ENCODE measurements at regions not wholly inside any gene's neighbourhood (a gene's known extent, or its start where the extent isn't known, plus 50 kb on each side); places are given as distances from the start of the nearest gene placed in this dataset.

- no peak for DNase-seq
- in situ Hi-C loops (cut with MboI; ENCODE audit: low pct_unique_long_range_greater_than_20kb, low sequenced_read_pairs): no loop called here
Observed at GRCh38 chr4:111556141-111556781, 589.0 kb upstream of the FAM241A start.

- DNase-seq: no peak
- in situ Hi-C loops (cut with MboI; ENCODE audit: low pct_unique_long_range_greater_than_20kb, low sequenced_read_pairs): no loop called here
Observed at GRCh38 chr4:111556851-111557250, 588.4 kb upstream of the FAM241A start.

GRCh38 chr4:111562826-111563225 is 582.4 kb upstream of the FAM241A start:
- DNase-seq: no peak
- in situ Hi-C loops (cut with MboI; ENCODE audit: low pct_unique_long_range_greater_than_20kb, low sequenced_read_pairs): no loop called here

GRCh38 chr4:111572470-111572869 is 572.8 kb upstream of the FAM241A start:
- no peak for DNase-seq
- in situ Hi-C loops (cut with MboI; ENCODE audit: low pct_unique_long_range_greater_than_20kb, low sequenced_read_pairs): no loop called here

- in situ Hi-C loops (cut with MboI; ENCODE audit: low pct_unique_long_range_greater_than_20kb, low sequenced_read_pairs): no loop called here
- no peak for DNase-seq
Observed at GRCh38 chr4:111573386-111573785, 571.9 kb upstream of the FAM241A start.

GRCh38 chr4:111579767-111580166 is 565.5 kb upstream of the FAM241A start:
- no peak for DNase-seq
- in situ Hi-C loops (cut with MboI; ENCODE audit: low pct_unique_long_range_greater_than_20kb, low sequenced_read_pairs): no loop called here

- no peak for DNase-seq
- in situ Hi-C loops (cut with MboI; ENCODE audit: low pct_unique_long_range_greater_than_20kb, low sequenced_read_pairs): no loop called here
Observed at GRCh38 chr4:111595456-111595855, 549.8 kb upstream of the FAM241A start.

- in situ Hi-C loops (cut with MboI; ENCODE audit: low pct_unique_long_range_greater_than_20kb, low sequenced_read_pairs): no loop called here
- no peak for DNase-seq
Observed at GRCh38 chr4:111596491-111596890, 548.8 kb upstream of the FAM241A start.

GRCh38 chr4:111601671-111602070 is 543.6 kb upstream of the FAM241A start:
- in situ Hi-C loops (cut with MboI; ENCODE audit: low pct_unique_long_range_greater_than_20kb, low sequenced_read_pairs): no loop called here
- DNase-seq: no peak

- in situ Hi-C loops (cut with MboI; ENCODE audit: low pct_unique_long_range_greater_than_20kb, low sequenced_read_pairs): no loop called here
- no peak for DNase-seq
Observed at GRCh38 chr4:111602848-111603247, 542.4 kb upstream of the FAM241A start.

GRCh38 chr4:111605111-111605510 is 540.1 kb upstream of the FAM241A start:
- in situ Hi-C loops (cut with MboI; ENCODE audit: low pct_unique_long_range_greater_than_20kb, low sequenced_read_pairs): no loop called here

GRCh38 chr4:111610681-111611080 is 534.6 kb upstream of the FAM241A start:
- in situ Hi-C loops (cut with MboI; ENCODE audit: low pct_unique_long_range_greater_than_20kb, low sequenced_read_pairs): no loop called here
- no peak for DNase-seq

More at GRCh38 chr4:111605111-111605510, 540.1 kb upstream of the FAM241A start:
- no peak for DNase-seq

GRCh38 chr4:111618908-111619307 is 526.3 kb upstream of the FAM241A start:
- DNase-seq: no peak
- in situ Hi-C loops (cut with MboI; ENCODE audit: low pct_unique_long_range_greater_than_20kb, low sequenced_read_pairs): no loop called here

- in situ Hi-C loops (cut with MboI; ENCODE audit: low pct_unique_long_range_greater_than_20kb, low sequenced_read_pairs): no loop called here
- no peak for DNase-seq
Observed at GRCh38 chr4:111628437-111628836, 516.8 kb upstream of the FAM241A start.

GRCh38 chr4:111630705-111631104 is 514.5 kb upstream of the FAM241A start:
- in situ Hi-C loops (cut with MboI; ENCODE audit: low pct_unique_long_range_greater_than_20kb, low sequenced_read_pairs): no loop called here
- peak; percentile 23 for DNase-seq

- DNase-seq: peak; percentile 36
- in situ Hi-C loops (cut with MboI; ENCODE audit: low pct_unique_long_range_greater_than_20kb, low sequenced_read_pairs): no loop called here
Observed at GRCh38 chr4:111631215-111631999, 513.8 kb upstream of the FAM241A start.

- in situ Hi-C loops (cut with MboI; ENCODE audit: low pct_unique_long_range_greater_than_20kb, low sequenced_read_pairs): no loop called here
- DNase-seq: no peak
Observed at GRCh38 chr4:111632641-111633151, 512.6 kb upstream of the FAM241A start.

- in situ Hi-C loops (cut with MboI; ENCODE audit: low pct_unique_long_range_greater_than_20kb, low sequenced_read_pairs): no loop called here
- DNase-seq: no peak
Observed at GRCh38 chr4:111633663-111634266, 511.5 kb upstream of the FAM241A start.

GRCh38 chr4:111635646-111636045 is 509.6 kb upstream of the FAM241A start:
- no peak for DNase-seq
- in situ Hi-C loops (cut with MboI; ENCODE audit: low pct_unique_long_range_greater_than_20kb, low sequenced_read_pairs): no loop called here

- in situ Hi-C loops (cut with MboI; ENCODE audit: low pct_unique_long_range_greater_than_20kb, low sequenced_read_pairs): no loop called here
- no peak for DNase-seq
Observed at GRCh38 chr4:111636961-111637585, 508.2 kb upstream of the FAM241A start.

All from KBM-7 (cell line).